ENCODE measurements at regions not wholly inside any gene's neighbourhood (a gene's known extent, or its start where the extent isn't known, plus 50 kb on each side); places are given as distances from the start of the nearest gene placed in this dataset.

DNA sequence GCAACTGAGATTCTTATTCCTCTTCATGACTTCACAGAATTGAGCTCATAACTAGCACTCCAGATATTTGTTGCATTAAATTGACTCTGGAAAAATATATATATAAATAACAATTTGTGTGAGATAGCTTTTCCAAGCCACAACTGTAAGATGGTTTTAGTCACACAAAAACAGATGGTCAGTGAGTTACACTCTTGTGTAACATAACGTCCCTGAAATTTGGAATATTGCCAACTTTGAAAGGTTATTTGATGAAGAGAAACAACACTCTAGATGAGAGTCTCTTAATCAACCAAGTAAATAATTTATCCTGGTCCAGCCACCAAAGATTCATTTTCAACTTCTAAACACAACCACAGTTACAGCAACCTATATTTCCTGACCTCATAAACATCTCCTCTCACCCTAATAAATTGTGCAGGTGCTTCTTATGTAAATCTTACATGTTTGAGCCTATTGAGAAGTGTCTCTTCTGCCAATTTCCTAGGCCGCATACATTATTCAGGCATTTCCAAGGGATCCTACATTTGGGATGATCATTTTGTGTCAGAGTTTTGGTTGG is 84.9 kb upstream of the ACP3 start:
- TF ChIP-seq, protein P1, sequence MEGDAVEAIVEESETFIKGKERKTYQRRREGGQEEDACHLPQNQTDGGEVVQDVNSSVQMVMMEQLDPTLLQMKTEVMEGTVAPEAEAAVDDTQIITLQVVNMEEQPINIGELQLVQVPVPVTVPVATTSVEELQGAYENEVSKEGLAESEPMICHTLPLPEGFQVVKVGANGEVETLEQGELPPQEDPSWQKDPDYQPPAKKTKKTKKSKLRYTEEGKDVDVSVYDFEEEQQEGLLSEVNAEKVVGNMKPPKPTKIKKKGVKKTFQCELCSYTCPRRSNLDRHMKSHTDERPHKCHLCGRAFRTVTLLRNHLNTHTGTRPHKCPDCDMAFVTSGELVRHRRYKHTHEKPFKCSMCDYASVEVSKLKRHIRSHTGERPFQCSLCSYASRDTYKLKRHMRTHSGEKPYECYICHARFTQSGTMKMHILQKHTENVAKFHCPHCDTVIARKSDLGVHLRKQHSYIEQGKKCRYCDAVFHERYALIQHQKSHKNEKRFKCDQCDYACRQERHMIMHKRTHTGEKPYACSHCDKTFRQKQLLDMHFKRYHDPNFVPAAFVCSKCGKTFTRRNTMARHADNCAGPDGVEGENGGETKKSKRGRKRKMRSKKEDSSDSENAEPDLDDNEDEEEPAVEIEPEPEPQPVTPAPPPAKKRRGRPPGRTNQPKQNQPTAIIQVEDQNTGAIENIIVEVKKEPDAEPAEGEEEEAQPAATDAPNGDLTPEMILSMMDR (IDR thresholded peaks at IDR 0.05), result no peak
- TF ChIP-seq POLR2A (IDR thresholded peaks at IDR 0.05), result no peak

All from adrenal gland (tissue), 5 donors.